Endothelial cell (in vitro differentiated cells): ENCODE measurements at regions not wholly inside any gene's neighbourhood (a gene's known extent, or its start where the extent isn't known, plus 50 kb on each side); places are given as distances from the start of the nearest gene placed in this dataset.

ENCODE experiments used
- DNase-seq: peaks from one replicate; pipeline ENCODE4 v3.0.0; 2021; ENCODE audit warnings: low spot score
- H3K27ac Mint-ChIP-seq: one replicate; pipeline ENCODE4 v1.8.0; 2021; ENCODE audit warnings: mixed read lengths, inconsistent platforms; ENCODE audit not compliant: unreplicated experiment
- H3K27me3 Mint-ChIP-seq: one replicate; pipeline ENCODE4 v1.8.0; 2021; ENCODE audit warnings: mild to moderate bottlenecking, moderate library complexity, mixed read lengths, inconsistent platforms; ENCODE audit not compliant: unreplicated experiment
- H3K36me3 Mint-ChIP-seq: one replicate; pipeline ENCODE4 v1.8.0; 2021; ENCODE audit warnings: mild to moderate bottlenecking, low read depth, mixed read lengths, inconsistent platforms; ENCODE audit not compliant: unreplicated experiment
- H3K4me1 Mint-ChIP-seq: one replicate; pipeline ENCODE4 v1.8.0; 2021; ENCODE audit warnings: mild to moderate bottlenecking, mixed read lengths, inconsistent platforms; ENCODE audit not compliant: unreplicated experiment
- H3K4me3 Mint-ChIP-seq: one replicate; pipeline ENCODE4 v1.8.0; 2021; ENCODE audit warnings: mild to moderate bottlenecking, mixed read lengths, inconsistent platforms; ENCODE audit not compliant: unreplicated experiment
- H3K9me3 Mint-ChIP-seq: one replicate; pipeline ENCODE4 v1.8.0; 2021; ENCODE audit warnings: mixed read lengths, inconsistent platforms; ENCODE audit not compliant: unreplicated experiment
- TF ChIP-seq, protein P1 (sequence below): fragments of 200-600 bp; sonication (generic); IDR thresholded peaks from one replicate; pipeline ENCODE4 v1.5.0; 2021; ENCODE audit warnings: antibody characterized with exemption; ENCODE audit not compliant: unreplicated experiment

GRCh38 chr1:65512967-65513780 is 92.7 kb downstream of the LEPR start:
- Mint-ChIP-seq H3K4me1 (peaks cover 7% of the 10 kb centered on the region), H3K27ac (no peak overlapping the region), H3K4me3 (no peak overlapping the region), H3K9me3 (no peaks in the 10 kb centered on the region), H3K36me3 (no peaks in the 10 kb centered on the region), H3K27me3 (no peaks in the 10 kb centered on the region)
- no peak for DNase-seq
- TF ChIP-seq, protein P1, sequence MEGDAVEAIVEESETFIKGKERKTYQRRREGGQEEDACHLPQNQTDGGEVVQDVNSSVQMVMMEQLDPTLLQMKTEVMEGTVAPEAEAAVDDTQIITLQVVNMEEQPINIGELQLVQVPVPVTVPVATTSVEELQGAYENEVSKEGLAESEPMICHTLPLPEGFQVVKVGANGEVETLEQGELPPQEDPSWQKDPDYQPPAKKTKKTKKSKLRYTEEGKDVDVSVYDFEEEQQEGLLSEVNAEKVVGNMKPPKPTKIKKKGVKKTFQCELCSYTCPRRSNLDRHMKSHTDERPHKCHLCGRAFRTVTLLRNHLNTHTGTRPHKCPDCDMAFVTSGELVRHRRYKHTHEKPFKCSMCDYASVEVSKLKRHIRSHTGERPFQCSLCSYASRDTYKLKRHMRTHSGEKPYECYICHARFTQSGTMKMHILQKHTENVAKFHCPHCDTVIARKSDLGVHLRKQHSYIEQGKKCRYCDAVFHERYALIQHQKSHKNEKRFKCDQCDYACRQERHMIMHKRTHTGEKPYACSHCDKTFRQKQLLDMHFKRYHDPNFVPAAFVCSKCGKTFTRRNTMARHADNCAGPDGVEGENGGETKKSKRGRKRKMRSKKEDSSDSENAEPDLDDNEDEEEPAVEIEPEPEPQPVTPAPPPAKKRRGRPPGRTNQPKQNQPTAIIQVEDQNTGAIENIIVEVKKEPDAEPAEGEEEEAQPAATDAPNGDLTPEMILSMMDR: no peak

DNA sequence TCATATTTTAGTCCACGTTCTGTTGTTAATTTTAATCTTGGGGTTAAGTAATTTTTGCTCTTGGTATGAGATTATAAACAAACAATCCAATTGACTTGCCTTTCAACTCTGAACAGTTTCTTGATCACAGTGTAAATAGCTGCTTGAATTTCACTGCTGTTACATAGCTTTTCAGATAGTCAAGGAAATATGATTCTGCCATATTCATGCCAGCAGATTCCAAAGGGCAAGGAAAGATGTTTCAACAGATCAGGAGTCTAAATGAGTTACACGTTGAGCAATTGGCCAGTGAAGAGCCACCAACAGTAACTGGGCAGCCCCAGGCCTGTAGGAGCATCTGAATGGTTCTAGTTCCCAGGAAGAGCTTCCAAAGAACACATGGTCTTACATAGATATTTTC is 93.6 kb downstream of the LEPR start:
- no peaks in the 10 kb centered on the region for H3K36me3 Mint-ChIP-seq
- no peaks in the 10 kb centered on the region for H3K9me3 Mint-ChIP-seq

GRCh38 chr1:65524931-65525265 is 104.4 kb downstream of the LEPR start:
- Mint-ChIP-seq H3K4me3 (peak overlapping the region; percentile 90), H3K4me1 (peaks cover 8% of the 10 kb centered on the region), H3K36me3 (no peaks in the 10 kb centered on the region), H3K9me3 (no peaks in the 10 kb centered on the region), H3K27me3 (peaks cover 6% of the 10 kb centered on the region), H3K27ac (no peak overlapping the region)
- TF ChIP-seq, protein P1: no peak
- DNase-seq: no peak

More for the DNA sequence above, 93.6 kb downstream of the LEPR start:
- no peak for DNase-seq
- H3K27ac Mint-ChIP-seq: no peak overlapping the region
- H3K27me3 Mint-ChIP-seq: no peaks in the 10 kb centered on the region
- H3K4me3 Mint-ChIP-seq: no peak overlapping the region
- peaks cover 7% of the 10 kb centered on the region for H3K4me1 Mint-ChIP-seq
- TF ChIP-seq, protein P1: no peak

DNA sequence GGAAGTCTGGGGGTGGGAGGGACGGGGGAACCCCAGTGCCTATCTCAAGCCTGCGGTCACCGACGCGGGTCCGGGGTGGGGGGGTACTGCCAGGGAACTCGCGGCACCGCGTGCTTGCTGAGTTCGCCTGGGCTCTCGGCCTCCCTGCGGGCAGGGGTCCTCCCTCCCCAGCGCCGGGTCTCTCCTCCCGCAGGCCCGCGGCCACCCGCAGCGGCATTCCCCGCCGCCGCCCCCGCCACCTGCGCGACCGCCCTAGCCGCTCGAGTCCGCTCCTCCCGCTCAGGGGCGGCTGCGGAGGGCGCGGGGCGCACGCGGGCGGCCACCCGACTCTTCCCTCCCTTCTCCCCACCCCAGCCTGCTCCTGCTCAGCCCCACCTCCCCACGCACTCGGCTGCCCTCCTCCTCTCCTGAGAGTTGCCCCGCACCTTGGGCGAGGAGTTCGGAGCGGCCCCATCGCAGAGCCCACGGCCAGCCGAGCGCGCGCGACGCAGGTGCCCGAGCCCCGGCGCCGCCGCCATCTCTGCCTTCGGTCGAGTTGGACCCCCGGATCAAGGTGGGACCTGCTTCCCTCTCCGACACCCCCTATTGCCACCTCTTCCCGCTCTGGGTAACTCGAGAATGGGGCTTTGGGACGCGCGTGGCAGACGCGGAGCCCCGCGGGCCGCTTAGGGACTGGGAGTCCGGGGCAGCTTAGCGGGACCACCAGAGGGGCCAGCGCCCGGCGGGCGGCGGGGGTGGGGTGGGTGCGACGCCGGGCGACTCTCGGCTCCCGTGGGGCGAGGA is 105.0 kb downstream of the LEPR start:
- H3K27me3 Mint-ChIP-seq: peaks cover 6% of the 10 kb centered on the region

More for the DNA sequence above, 105.0 kb downstream of the LEPR start:
- H3K36me3 Mint-ChIP-seq: no peaks in the 10 kb centered on the region
- TF ChIP-seq, protein P1: no peak
- H3K4me1 Mint-ChIP-seq: peaks cover 10% of the 10 kb centered on the region
- H3K4me3 Mint-ChIP-seq: peak overlapping the region; percentile 90
- no peaks in the 10 kb centered on the region for H3K9me3 Mint-ChIP-seq
- DNase-seq: peak; percentile 29
- no peak overlapping the region for H3K27ac Mint-ChIP-seq
